Peyer's patch (tissue), 4 donors: ENCODE measurements at regions not wholly inside any gene's neighbourhood (a gene's known extent, or its start where the extent isn't known, plus 50 kb on each side); places are given as distances from the start of the nearest gene placed in this dataset.

Experiments
- DNase-seq, 3 donors: peaks; one replicate each; pipeline ENCODE4 v3.0.0-alpha.2; 2017 to 2019
- H3K27ac ChIP-seq, 4 donors: fragments of 200-600 bp; sonication (generic); one replicate each; pipeline ENCODE4 v1.5.1; 2016 to 2019
- H3K27me3 ChIP-seq, 2 donors: fragments of 200-600 bp; sonication (generic); one replicate each; pipeline ENCODE4 v1.5.1; 2019
- H3K36me3 ChIP-seq, 3 donors: fragments of 200-600 bp; sonication (generic); one replicate each; pipeline ENCODE4 v1.5.1; 2016 to 2019
- H3K4me1 ChIP-seq, 4 donors: fragments of 200-600 bp; sonication (generic); one replicate each; pipeline ENCODE4 v1.5.1; 2016 to 2019
- H3K4me3 ChIP-seq, 4 donors: fragments of 200-600 bp; sonication (generic); 1 replicate in 3 of 4; 2 replicates in 1 of 4; pipeline ENCODE4 v1.5.1; 2016 to 2019; ENCODE audit warnings: mild to moderate bottlenecking in 1 of 4
- H3K9me3 ChIP-seq, 4 donors: fragments of 200-600 bp; sonication (generic); one replicate each; pipeline ENCODE4 v1.5.1; 2016 to 2019; ENCODE audit warnings: mild to moderate bottlenecking in 1 of 4
- POLR2A ChIP-seq, 2 donors: fragments of 450-650 bp; IDR thresholded peaks; one replicate each; pipeline ENCODE4 v1.5.1; 2017; ENCODE audit warnings: antibody characterized with exemption in 2 of 2, mild to moderate bottlenecking in 2 of 2, moderate library complexity in 2 of 2
- TF ChIP-seq, protein P1 (sequence below), 6 experiments: fragments of 450-650 bp in 4 of 6; fragments of 200-600 bp in 2 of 6; sonication (generic) in 1 of 6; IDR thresholded peaks; one replicate each; pipeline ENCODE4 v1.5.1; 2017 to 2019; ENCODE audit warnings: antibody characterized with exemption in 6 of 6, mild to moderate bottlenecking in 3 of 6, moderate library complexity in 1 of 6

DNA sequence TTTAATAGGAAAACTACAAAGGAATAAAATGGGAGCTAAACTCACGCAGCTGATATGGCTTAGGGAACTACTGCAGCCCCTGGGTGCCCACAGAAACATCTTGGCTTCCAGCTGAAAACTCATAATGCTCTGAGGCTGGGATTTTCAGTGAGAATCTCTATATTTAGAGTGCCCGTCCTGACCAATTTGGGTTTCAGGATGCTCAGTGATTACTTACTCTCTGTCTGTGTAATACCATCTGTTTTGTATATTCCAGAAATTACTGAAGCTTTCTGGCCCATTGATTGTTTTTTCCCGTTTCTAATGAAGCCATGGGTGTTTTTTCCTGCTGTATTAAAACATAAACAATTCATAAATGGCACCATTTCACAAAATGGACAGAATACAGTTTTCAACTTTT is 50.6 kb upstream of the ZNF385D start:
- H3K4me3 ChIP-seq, result no peak overlapping the region
- no peak overlapping the region for H3K27ac ChIP-seq
- H3K27me3 ChIP-seq, result no peaks in the 10 kb centered on the region
- no peaks in the 10 kb centered on the region for H3K36me3 ChIP-seq
- no peaks in the 10 kb centered on the region for H3K4me1 ChIP-seq
- no peak for TF ChIP-seq POLR2A (IDR thresholded peaks at IDR 0.05)
- TF ChIP-seq, protein P1, sequence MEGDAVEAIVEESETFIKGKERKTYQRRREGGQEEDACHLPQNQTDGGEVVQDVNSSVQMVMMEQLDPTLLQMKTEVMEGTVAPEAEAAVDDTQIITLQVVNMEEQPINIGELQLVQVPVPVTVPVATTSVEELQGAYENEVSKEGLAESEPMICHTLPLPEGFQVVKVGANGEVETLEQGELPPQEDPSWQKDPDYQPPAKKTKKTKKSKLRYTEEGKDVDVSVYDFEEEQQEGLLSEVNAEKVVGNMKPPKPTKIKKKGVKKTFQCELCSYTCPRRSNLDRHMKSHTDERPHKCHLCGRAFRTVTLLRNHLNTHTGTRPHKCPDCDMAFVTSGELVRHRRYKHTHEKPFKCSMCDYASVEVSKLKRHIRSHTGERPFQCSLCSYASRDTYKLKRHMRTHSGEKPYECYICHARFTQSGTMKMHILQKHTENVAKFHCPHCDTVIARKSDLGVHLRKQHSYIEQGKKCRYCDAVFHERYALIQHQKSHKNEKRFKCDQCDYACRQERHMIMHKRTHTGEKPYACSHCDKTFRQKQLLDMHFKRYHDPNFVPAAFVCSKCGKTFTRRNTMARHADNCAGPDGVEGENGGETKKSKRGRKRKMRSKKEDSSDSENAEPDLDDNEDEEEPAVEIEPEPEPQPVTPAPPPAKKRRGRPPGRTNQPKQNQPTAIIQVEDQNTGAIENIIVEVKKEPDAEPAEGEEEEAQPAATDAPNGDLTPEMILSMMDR (IDR thresholded peaks at IDR 0.05), result no peak
- peaks cover 0 to 3% (median 0%) of the 10 kb centered on the region in 4 donors for H3K9me3 ChIP-seq
- DNase-seq, result no peak

DNA sequence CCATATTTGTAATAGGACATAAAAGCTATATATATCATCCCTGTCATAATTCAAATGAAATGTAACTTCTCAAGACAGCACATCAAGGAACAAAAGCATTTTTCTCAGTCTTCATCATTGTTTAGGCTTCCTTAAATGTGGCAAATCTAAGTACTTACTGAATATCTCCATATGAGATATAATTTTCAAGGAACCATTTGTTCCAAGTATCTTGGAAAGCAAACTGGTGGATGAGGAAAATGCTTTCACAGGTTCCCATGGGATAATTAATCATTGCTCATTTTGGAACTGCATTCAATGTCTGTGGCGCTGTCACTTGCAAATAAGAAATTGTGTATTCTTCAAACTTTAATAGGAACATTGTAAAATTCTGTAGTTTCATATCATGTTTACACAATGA is 52.6 kb upstream of the ZNF385D start:
- no peak for DNase-seq
- Histone ChIP-seq H3K27ac (no peak overlapping the region), H3K27me3 (no peaks in the 10 kb centered on the region), H3K4me3 (no peak overlapping the region), H3K9me3 (peaks cover 0 to 3% (median 0%) of the 10 kb centered on the region in 4 donors), H3K4me1 (no peaks in the 10 kb centered on the region), H3K36me3 (no peaks in the 10 kb centered on the region)
- no peak for TF ChIP-seq POLR2A (IDR thresholded peaks at IDR 0.05)
- TF ChIP-seq, protein P1 (IDR thresholded peaks at IDR 0.05), result no peak

DNA sequence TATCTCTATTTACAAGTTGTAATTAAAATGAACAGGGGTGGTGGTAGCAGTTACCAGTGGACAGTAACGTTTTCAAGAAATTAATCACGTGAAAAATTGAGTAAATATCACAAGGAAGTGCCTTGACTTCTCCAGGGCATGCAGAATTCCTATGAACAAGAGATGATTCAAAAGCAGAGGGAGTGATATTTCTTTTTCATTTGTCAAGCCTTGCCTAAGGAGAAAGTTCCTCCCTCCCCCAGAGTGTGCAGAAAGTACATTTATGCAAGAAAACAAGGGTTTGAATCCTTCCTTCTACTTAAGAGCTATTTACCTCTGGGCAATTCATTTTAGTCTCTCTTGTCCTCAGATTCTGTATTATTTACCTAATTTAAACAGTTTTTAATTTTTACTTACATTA is 53.3 kb upstream of the ZNF385D start:
- no peaks in the 10 kb centered on the region for H3K4me1 ChIP-seq
- TF ChIP-seq, protein P1 (IDR thresholded peaks at IDR 0.05), result no peak
- TF ChIP-seq POLR2A (IDR thresholded peaks at IDR 0.05), result no peak
- H3K27me3 ChIP-seq, result no peaks in the 10 kb centered on the region
- peaks cover 0 to 3% (median 0%) of the 10 kb centered on the region in 4 donors for H3K9me3 ChIP-seq
- no peak overlapping the region for H3K4me3 ChIP-seq
- no peak overlapping the region for H3K27ac ChIP-seq
- H3K36me3 ChIP-seq, result no peaks in the 10 kb centered on the region
- no peak for DNase-seq

DNA sequence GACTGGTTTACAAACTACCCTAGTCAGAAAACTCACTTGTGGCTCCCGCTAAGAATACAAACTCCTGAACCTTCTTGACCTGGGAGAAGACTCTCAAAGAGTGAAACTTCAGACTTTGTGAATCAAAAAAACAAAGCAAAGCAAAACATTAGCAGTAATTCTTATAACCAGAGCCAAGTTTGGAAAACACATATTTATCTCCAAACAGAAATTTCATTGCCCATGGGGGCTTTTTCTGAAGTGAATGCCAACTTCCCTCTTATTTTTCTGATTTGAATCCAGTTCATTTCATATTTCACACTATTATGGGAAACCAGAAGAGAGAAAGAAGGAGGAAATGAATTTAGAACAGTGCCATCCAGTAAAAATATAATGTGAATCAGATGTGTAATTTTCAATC is 55.7 kb upstream of the ZNF385D start:
- Histone ChIP-seq H3K36me3 (no peaks in the 10 kb centered on the region), H3K9me3 (no peaks in the 10 kb centered on the region), H3K27ac (no peak overlapping the region), H3K27me3 (no peaks in the 10 kb centered on the region), H3K4me1 (no peaks in the 10 kb centered on the region), H3K4me3 (no peak overlapping the region)
- DNase-seq, result no peak
- TF ChIP-seq, protein P1 (IDR thresholded peaks at IDR 0.05), result no peak
- TF ChIP-seq POLR2A (IDR thresholded peaks at IDR 0.05), result no peak

DNA sequence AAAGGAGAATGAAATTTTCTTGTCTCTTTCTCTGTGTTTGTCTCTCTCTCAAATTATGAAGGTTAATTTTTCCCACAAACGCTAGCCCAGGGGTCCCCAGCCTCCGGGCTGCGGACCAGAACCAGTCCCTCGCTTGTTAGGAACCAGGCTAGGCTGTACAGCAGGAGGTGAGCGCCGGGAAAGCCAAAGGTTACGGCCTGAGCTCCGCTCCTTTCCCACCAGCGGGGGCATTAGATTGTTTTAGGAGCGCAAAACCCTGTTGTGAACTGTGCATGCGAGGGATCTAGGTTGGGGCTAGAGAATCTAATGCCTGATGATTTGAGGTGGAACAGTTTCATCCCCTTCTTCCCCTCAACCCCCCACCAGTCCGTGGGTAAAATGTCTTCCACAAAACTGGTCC is 74.7 kb upstream of the ZNF385D start:
- no peaks in the 10 kb centered on the region for H3K36me3 ChIP-seq
- DNase-seq, result no peak
- TF ChIP-seq, protein P1 (IDR thresholded peaks at IDR 0.05), result no peak
- TF ChIP-seq POLR2A (IDR thresholded peaks at IDR 0.05), result no peak
- no peak overlapping the region for H3K27ac ChIP-seq
- H3K27me3 ChIP-seq, result no peaks in the 10 kb centered on the region
- no peaks in the 10 kb centered on the region for H3K4me1 ChIP-seq
- H3K9me3 ChIP-seq, result no peaks in the 10 kb centered on the region
- no peak overlapping the region for H3K4me3 ChIP-seq

DNA sequence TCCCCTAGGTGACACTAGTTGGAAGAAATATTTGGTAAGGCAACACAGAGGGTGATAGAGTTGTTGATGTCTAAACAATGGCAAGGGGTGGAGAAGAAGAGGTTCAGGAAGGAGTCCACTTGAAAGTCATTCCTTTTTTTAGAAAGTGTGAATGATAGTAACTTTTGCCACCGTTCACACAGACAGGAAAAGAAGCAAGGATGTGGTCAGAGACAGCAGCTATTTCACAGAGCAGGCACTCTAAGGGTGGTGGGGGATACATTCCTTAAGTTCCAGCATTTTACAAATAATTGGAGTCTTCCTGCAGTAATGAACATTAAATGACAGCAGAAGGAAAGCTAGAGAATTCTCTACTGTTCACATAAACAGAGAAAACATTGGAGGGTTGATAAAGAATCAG is 75.4 kb upstream of the ZNF385D start:
- Histone ChIP-seq H3K9me3 (no peaks in the 10 kb centered on the region), H3K27ac (no peak overlapping the region), H3K4me1 (no peaks in the 10 kb centered on the region), H3K36me3 (no peaks in the 10 kb centered on the region), H3K4me3 (no peak overlapping the region), H3K27me3 (no peaks in the 10 kb centered on the region)
- TF ChIP-seq, protein P1 (IDR thresholded peaks at IDR 0.05), result no peak
- no peak for TF ChIP-seq POLR2A (IDR thresholded peaks at IDR 0.05)
- no peak for DNase-seq
